Neural cell (in vitro differentiated cells): ENCODE measurements at regions not wholly inside any gene's neighbourhood (a gene's known extent, or its start where the extent isn't known, plus 50 kb on each side); places are given as distances from the start of the nearest gene placed in this dataset.

Experiments used
- CTCF ChIP-seq: fragments of 450-650 bp; IDR thresholded peaks from 2 replicates; pipeline ENCODE4 v1.5.1; 2014; ENCODE audit warnings: antibody characterized with exemption, mild to moderate bottlenecking, moderate library complexity; ENCODE audit not compliant: poor library complexity, severe bottlenecking
- MXI1 ChIP-seq: fragments of 450-650 bp; conservative IDR thresholded peaks from 2 replicates; pipeline ENCODE4 v1.6.1; 2014; ENCODE audit warnings: antibody characterized with exemption, mild to moderate bottlenecking; ENCODE audit not compliant: poor library complexity, severe bottlenecking
- POLR2AphosphoS5 ChIP-seq: IDR thresholded peaks from 2 replicates; pipeline ENCODE4 v1.6.1; 2012

- TF ChIP-seq MXI1 = no peak
- no peak for TF ChIP-seq POLR2AphosphoS5
- no peak for TF ChIP-seq CTCF
Observed at GRCh38 chr15:93631958-93632618, 543.1 kb upstream of the RGMA start.
